Testis (tissue), 2 donors: ENCODE measurements at regions not wholly inside any gene's neighbourhood (a gene's known extent, or its start where the extent isn't known, plus 50 kb on each side); places are given as distances from the start of the nearest gene placed in this dataset.

Experiments
- DNase-seq: peaks from one replicate; pipeline ENCODE4 v3.0.0-alpha.2; 2019
- H3K27ac ChIP-seq, 2 donors: fragments of 200-600 bp; sonication (generic); one replicate each; pipeline ENCODE4 v1.5.1; 2019
- H3K27me3 ChIP-seq: fragments of 200-600 bp; sonication (generic); one replicate; pipeline ENCODE4 v1.5.1; 2019
- H3K36me3 ChIP-seq: fragments of 200-600 bp; sonication (generic); one replicate; pipeline ENCODE4 v1.5.1; 2017; ENCODE audit warnings: low read depth; ENCODE audit errors: missing control alignments
- H3K4me1 ChIP-seq: fragments of 200-600 bp; sonication (generic); one replicate; pipeline ENCODE4 v1.5.1; 2019
- H3K4me3 ChIP-seq, 2 donors: fragments of 200-600 bp; sonication (generic); one replicate each; pipeline ENCODE4 v1.5.1; 2017 to 2019
- H3K9me3 ChIP-seq: fragments of 200-600 bp; sonication (generic); one replicate; pipeline ENCODE4 v1.5.1; 2017
- CTCF ChIP-seq, 3 experiments: fragments of 450-650 bp in 2 of 3; fragments of 200-600 bp in 1 of 3; sonication (generic) in 1 of 3; IDR thresholded peaks; one replicate each; pipeline ENCODE4 v1.5.1; 2016 to 2019; ENCODE audit warnings: antibody characterized with exemption in 3 of 3, mild to moderate bottlenecking in 2 of 3, moderate library complexity in 1 of 3
- POLR2A ChIP-seq: fragments of 450-650 bp; IDR thresholded peaks from one replicate; pipeline ENCODE4 v1.6.1; 2017; ENCODE audit warnings: antibody characterized with exemption, mild to moderate bottlenecking, moderate library complexity
- WGBS, 2 donors: methylation state at CpG; one replicate each; pipeline ENCODE4 v1.1.5; 2018; 5-methylcytosine and 5-hydroxymethylcytosine counted together
- intact Hi-C: fragments of 100-400 bp; cut with DNase I; formaldehyde crosslinking; loops from one replicate; pipeline ENCODE4 v1.15.1; 2023; ENCODE audit warnings: low total_unique reads

DNA sequence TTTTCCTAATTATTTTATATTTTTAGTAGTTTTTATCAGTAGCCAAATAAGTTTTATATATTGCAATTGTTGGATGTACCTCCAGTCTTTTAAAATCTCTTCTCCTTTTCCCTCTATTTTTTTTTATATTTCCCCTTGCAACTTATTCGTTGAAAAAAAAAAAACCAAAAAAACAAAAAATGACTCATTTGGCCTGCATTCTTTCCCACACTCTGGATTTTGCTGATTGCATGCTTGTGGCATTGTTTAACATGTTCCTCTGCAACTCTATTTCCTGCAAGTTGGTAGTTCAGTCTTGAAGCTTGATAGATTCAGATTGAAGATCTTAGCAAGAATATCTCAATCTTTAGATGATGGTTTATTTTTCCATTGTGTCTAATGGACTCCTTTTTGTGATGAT is 260.6 kb upstream of the BOD1L1 start:
- intact Hi-C loops: no loop called here
- Histone ChIP-seq H3K4me3 (no peak overlapping the region), H3K4me1 (no peaks in the 10 kb centered on the region), H3K9me3 (no peaks in the 10 kb centered on the region), H3K36me3 (no peaks in the 10 kb centered on the region), H3K27me3 (no peaks in the 10 kb centered on the region), H3K27ac (no peak overlapping the region)
- DNase-seq: no peak
- 31 to 46% methylated on average over 1 of the region's 1 CpG for WGBS, 2 donors
- TF ChIP-seq POLR2A (no peak), CTCF (IDR thresholded peaks at IDR 0.05) (no peak)

DNA sequence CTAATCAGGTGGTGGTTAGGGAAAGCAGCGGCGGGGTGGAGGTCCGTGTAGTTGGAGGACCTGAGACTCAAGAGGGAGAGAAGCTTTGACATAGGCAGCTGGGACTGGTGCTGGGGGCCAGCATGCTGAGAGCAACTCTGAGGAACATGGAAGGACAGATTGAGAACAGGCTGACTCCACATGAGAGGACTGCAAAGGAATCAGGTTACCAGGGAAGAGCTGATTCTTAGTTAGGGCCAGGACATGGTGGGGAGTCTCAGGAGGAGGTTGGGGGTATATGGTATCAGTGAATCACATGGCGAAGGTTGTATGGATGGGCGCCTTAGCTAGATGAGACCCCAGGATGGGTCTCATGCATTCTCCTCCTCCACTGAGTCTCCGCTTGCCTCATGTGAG is 264.0 kb upstream of the BOD1L1 start:
- no peak overlapping the region for H3K4me3 ChIP-seq
- TF ChIP-seq POLR2A: no peak
- TF ChIP-seq CTCF (IDR thresholded peaks at IDR 0.05): no peak
- DNase-seq: no peak
- no peak overlapping the region for H3K27ac ChIP-seq
- H3K27me3 ChIP-seq: no peaks in the 10 kb centered on the region
- intact Hi-C loops: no loop called here
- no peaks in the 10 kb centered on the region for H3K4me1 ChIP-seq
- no peaks in the 10 kb centered on the region for H3K36me3 ChIP-seq
- no peaks in the 10 kb centered on the region for H3K9me3 ChIP-seq
- WGBS, 2 donors: 86 to 92% methylated on average over 6 of the region's 6 CpGs

GRCh38 chr4:13892739-13893105 is 265.2 kb upstream of the BOD1L1 start:
- H3K27ac ChIP-seq: no peak overlapping the region
- no peak overlapping the region for H3K4me3 ChIP-seq
- no peaks in the 10 kb centered on the region for H3K9me3 ChIP-seq
- no peaks in the 10 kb centered on the region for H3K4me1 ChIP-seq
- no peak for DNase-seq
- 45 to 50% methylated on average over 1 of the region's 1 CpG for WGBS, 2 donors
- intact Hi-C loops: no loop called here
- no peaks in the 10 kb centered on the region for H3K27me3 ChIP-seq
- H3K36me3 ChIP-seq: no peaks in the 10 kb centered on the region
- TF ChIP-seq POLR2A (no peak), CTCF (IDR thresholded peaks at IDR 0.05) (no peak)

DNA sequence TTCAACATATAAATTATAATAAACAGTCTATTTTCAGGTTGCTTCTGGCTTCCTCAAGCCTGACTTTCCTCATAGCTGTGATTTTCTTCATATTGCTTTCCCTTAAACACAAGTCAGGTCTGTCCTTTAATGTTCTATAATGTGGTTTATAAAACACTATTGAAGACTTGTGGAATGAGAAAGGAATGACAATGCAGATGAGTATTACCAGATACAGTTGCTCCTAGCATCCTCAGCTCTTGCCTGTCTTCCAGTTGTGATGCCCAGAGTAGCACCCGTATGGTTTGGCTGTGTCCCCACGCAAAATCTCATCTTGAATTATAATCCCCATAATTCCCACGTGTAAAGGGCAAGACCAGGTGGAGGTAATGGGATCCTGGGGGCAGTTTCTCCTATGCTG is 265.7 kb upstream of the BOD1L1 start:
- no peak for TF ChIP-seq CTCF (IDR thresholded peaks at IDR 0.05)
- no peak for DNase-seq
- WGBS, 2 donors: 93 to 94% methylated on average over 3 of the region's 3 CpGs
- Histone ChIP-seq H3K36me3 (no peaks in the 10 kb centered on the region), H3K4me3 (no peak overlapping the region), H3K27ac (no peak overlapping the region), H3K4me1 (no peaks in the 10 kb centered on the region), H3K9me3 (no peaks in the 10 kb centered on the region), H3K27me3 (no peaks in the 10 kb centered on the region)
- intact Hi-C loops: no loop called here

DNA sequence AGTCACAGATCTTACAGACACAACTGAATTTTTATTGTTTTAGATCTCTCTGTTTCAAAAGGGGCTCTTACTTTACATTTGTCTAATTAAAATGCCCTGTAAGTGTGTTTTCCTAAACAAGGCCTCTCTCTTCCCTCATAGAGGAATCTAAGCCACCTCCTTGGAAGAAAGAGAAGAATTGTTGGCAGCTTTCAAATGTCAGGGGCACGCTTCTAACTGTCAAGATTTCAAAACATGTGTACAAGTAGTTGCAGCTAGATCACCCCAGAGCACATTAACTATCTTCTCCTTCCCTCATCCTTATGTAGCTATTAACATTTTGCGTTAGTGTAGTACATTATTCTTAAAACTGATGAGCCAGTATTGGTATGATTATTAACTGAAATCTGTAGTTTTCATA is 266.5 kb upstream of the BOD1L1 start:
- TF ChIP-seq POLR2A (no peak), CTCF (IDR thresholded peaks at IDR 0.05) (no peak)
- Histone ChIP-seq H3K9me3 (no peaks in the 10 kb centered on the region), H3K4me3 (no peak overlapping the region), H3K36me3 (no peaks in the 10 kb centered on the region), H3K27me3 (no peaks in the 10 kb centered on the region), H3K27ac (no peak overlapping the region), H3K4me1 (no peaks in the 10 kb centered on the region)
- DNase-seq: no peak
- 86 to 93% methylated on average over 2 of the region's 2 CpGs for WGBS, 2 donors
- intact Hi-C loops: no loop called here
